ENCODE measurements at regions not wholly inside any gene's neighbourhood (a gene's known extent, or its start where the extent isn't known, plus 50 kb on each side); places are given as distances from the start of the nearest gene placed in this dataset.
"Not testable (repeated sequence)": the region's sequence is repeated elsewhere in the genome, so short reads cannot be mapped to it uniquely, and the experiment has no call there.

DNA sequence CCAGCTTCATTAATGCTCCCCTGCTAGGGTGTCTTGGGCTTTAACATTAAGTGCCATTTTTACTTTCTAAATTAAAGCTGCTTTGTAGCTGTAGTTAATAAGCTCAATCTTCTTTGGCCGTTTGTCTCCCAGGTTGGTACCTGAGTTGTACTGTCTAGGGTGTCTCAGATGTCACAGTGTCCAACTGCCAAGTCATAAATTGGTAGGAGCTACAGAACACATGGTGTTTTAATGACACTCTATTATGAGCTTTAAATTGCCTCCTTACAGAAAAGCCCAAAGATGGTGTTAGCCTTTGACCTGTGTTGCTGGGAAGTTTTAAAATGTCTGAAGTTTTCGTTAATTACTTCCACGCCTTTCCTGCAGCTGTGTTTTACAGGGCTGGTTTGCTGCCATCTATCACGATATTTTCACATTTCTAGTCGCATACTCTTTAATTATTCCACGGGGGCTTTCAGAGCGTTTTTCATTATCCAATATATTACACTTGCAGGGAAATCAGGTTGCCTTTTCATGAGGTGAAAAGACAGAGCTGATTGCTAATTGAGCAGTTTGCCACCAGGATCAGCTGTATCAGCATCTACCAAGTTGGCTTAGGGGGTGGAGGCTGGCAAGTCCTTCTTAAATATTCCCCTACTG lies 247.8 kb upstream of the PLPP4 start:
- Histone ChIP-seq H2AFZ (no peak overlapping the region), H3K27me3 (ENCODE audit: insufficient read depth, low read depth) (peaks cover 4% of the 10 kb centered on the region; the same call in 1 of the 2 replicates), H3K9me3 (ENCODE audit: insufficient read depth, low read depth) (no peaks in the 10 kb centered on the region), H3K4me2 (no peak overlapping the region), H3K4me3 (no peak overlapping the region), H3K36me3 (ENCODE audit: low read depth) (no peaks in the 10 kb centered on the region), H4K20me1 (ENCODE audit: insufficient read depth) (no peaks in the 10 kb centered on the region), H3K9me2 (ENCODE audit: insufficient read depth) (no peaks in the 10 kb centered on the region), H3K79me2 (ENCODE audit: low read depth) (no peaks in the 10 kb centered on the region), H3K4me1 (replicated peaks; ENCODE audit: insufficient read depth) (no peaks in the 10 kb centered on the region), H3K27ac (no peak overlapping the region), H3F3A (ENCODE audit: insufficient read depth, low read depth) (no peaks in the 10 kb centered on the region)
- ChIA-PET POLR2A (ENCODE audit: unreplicated experiment) (no interaction called here), CTCF (no interaction called here)
- no peak for TF ChIP-seq EZH2 (IDR thresholded peaks at IDR 0.05; ENCODE audit: low read depth)
- no peak for TF ChIP-seq CTCF (conservative IDR thresholded peaks at IDR 0.05)
- no TSS peak for BruUV-seq (replicated peaks)
- DNase-seq, result no peak
- intact Hi-C loops (cut with micrococcal nuclease; ENCODE audit: unreplicated experiment), result no loop called here

- ChIA-PET POLR2A (ENCODE audit: unreplicated experiment) (no interaction called here), CTCF (no interaction called here)
- Histone ChIP-seq H2AFZ (no peak overlapping the region), H3K79me2 (ENCODE audit: low read depth) (no peaks in the 10 kb centered on the region), H3K9me3 (ENCODE audit: insufficient read depth, low read depth) (no peaks in the 10 kb centered on the region), H3K27me3 (ENCODE audit: insufficient read depth, low read depth) (peaks cover 4% of the 10 kb centered on the region; the same call in 1 of the 2 replicates), H3K4me2 (no peak overlapping the region), H3F3A (ENCODE audit: insufficient read depth, low read depth) (no peaks in the 10 kb centered on the region), H3K4me1 (replicated peaks; ENCODE audit: insufficient read depth) (no peaks in the 10 kb centered on the region), H3K4me3 (no peak overlapping the region), H3K27ac (no peak overlapping the region), H3K9me2 (ENCODE audit: insufficient read depth) (no peaks in the 10 kb centered on the region), H4K20me1 (ENCODE audit: insufficient read depth) (no peaks in the 10 kb centered on the region), H3K36me3 (ENCODE audit: low read depth) (no peaks in the 10 kb centered on the region)
- no TSS peak for BruUV-seq (replicated peaks)
- TF ChIP-seq CTCF (conservative IDR thresholded peaks at IDR 0.05) (no peak), EZH2 (IDR thresholded peaks at IDR 0.05; ENCODE audit: low read depth) (no peak)
- intact Hi-C loops (cut with micrococcal nuclease; ENCODE audit: unreplicated experiment), result no loop called here
- no peak for DNase-seq
Observed at GRCh38 chr10:120212275-120212674, 244.8 kb upstream of the PLPP4 start.

GRCh38 chr10:120213283-120213682 lies 243.7 kb upstream of the PLPP4 start:
- H3K27ac ChIP-seq; CTCF ChIA-PET; H3F3A ChIP-seq (ENCODE audit: insufficient read depth, low read depth); H3K79me2 ChIP-seq (ENCODE audit: low read depth); H3K4me3 ChIP-seq; H3K36me3 ChIP-seq (ENCODE audit: low read depth); H3K9me3 ChIP-seq (ENCODE audit: insufficient read depth, low read depth); intact Hi-C loops (cut with micrococcal nuclease; ENCODE audit: unreplicated experiment); H3K27me3 ChIP-seq (ENCODE audit: insufficient read depth, low read depth); H3K4me2 ChIP-seq; H3K4me1 ChIP-seq (replicated peaks; ENCODE audit: insufficient read depth); H4K20me1 ChIP-seq (ENCODE audit: insufficient read depth); H2AFZ ChIP-seq; H3K9me2 ChIP-seq (ENCODE audit: insufficient read depth); POLR2A ChIA-PET (ENCODE audit: unreplicated experiment); BruUV-seq (replicated peaks); DNase-seq: not testable (repeated sequence)

DNA sequence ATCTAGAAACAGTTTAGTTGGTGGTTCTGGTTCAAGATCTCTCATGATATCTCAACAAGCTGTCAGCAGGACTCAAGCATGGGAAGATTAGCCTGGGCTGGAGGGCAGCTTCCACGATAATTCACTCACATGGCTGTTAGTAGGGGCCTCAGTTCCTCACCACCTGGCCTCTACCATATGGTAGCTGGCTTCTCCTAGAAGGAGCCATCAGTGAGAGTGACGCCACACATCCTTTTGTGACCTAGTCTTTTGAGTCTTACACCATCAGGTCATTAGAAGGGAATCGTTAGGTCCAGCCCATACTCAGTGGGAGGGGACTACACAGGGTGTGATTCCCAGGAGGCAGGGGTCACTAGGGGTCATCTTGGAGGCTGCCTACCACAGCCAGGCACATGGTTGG lies 239.3 kb upstream of the PLPP4 start:
- no peak overlapping the region for H2AFZ ChIP-seq
- H3K4me2 ChIP-seq, result no peak overlapping the region
- H3F3A ChIP-seq (ENCODE audit: insufficient read depth, low read depth), result no peaks in the 10 kb centered on the region
- no peaks in the 10 kb centered on the region for H4K20me1 ChIP-seq (ENCODE audit: insufficient read depth)
- CTCF ChIA-PET, result no interaction called here
- no peaks in the 10 kb centered on the region for H3K4me1 ChIP-seq (replicated peaks; ENCODE audit: insufficient read depth)
- BruUV-seq (replicated peaks), result no TSS peak
- no peak overlapping the region for H3K27ac ChIP-seq
- POLR2A ChIA-PET (ENCODE audit: unreplicated experiment), result no interaction called here
- no peaks in the 10 kb centered on the region for H3K27me3 ChIP-seq (ENCODE audit: insufficient read depth, low read depth)
- H3K79me2 ChIP-seq (ENCODE audit: low read depth), result no peaks in the 10 kb centered on the region
- no peak overlapping the region for H3K4me3 ChIP-seq
- no peaks in the 10 kb centered on the region for H3K9me2 ChIP-seq (ENCODE audit: insufficient read depth)
- H3K9me3 ChIP-seq (ENCODE audit: insufficient read depth, low read depth), result no peaks in the 10 kb centered on the region
- no peak for DNase-seq
- intact Hi-C loops (cut with micrococcal nuclease; ENCODE audit: unreplicated experiment), result no loop called here
- TF ChIP-seq EZH2 (IDR thresholded peaks at IDR 0.05; ENCODE audit: low read depth) (no peak), CTCF (conservative IDR thresholded peaks at IDR 0.05) (no peak)
- H3K36me3 ChIP-seq (ENCODE audit: low read depth), result no peaks in the 10 kb centered on the region
